Smooth muscle cell (in vitro differentiated cells): ENCODE measurements at regions not wholly inside any gene's neighbourhood (a gene's known extent, or its start where the extent isn't known, plus 50 kb on each side); places are given as distances from the start of the nearest gene placed in this dataset.

Source experiments
- DNase-seq: peaks from one replicate; lab custom pipeline; 2025; ENCODE audit not compliant: unreplicated experiment; lab: John Stamatoyannopoulos, UW
- H2AFZ ChIP-seq: fragments of 200-600 bp; sonication (generic); 2 replicates; pipeline ENCODE4 v1.6.0; 2016; ENCODE audit warnings: antibody characterized with exemption, low read depth, mild to moderate bottlenecking
- H3F3A ChIP-seq: fragments of 200-600 bp; sonication (generic); 2 replicates; pipeline ENCODE4 v1.6.0; 2017; ENCODE audit warnings: antibody characterized with exemption, low read depth
- H3K27ac ChIP-seq: fragments of 200-600 bp; sonication (generic); 2 replicates; pipeline ENCODE4 v1.5.1; 2016; ENCODE audit warnings: low read depth, mild to moderate bottlenecking
- H3K27me3 ChIP-seq: fragments of 200-600 bp; sonication (generic); 2 replicates; pipeline ENCODE4 v1.6.1; 2016; ENCODE audit warnings: low read depth, mild to moderate bottlenecking
- H3K36me3 ChIP-seq: fragments of 200-600 bp; sonication (generic); 2 replicates; pipeline ENCODE4 v1.5.1; 2016; ENCODE audit warnings: low read depth
- H3K4me1 ChIP-seq: fragments of 200-600 bp; sonication (generic); 2 replicates; pipeline ENCODE4 v1.5.1; 2016; ENCODE audit warnings: low read depth
- H3K4me2 ChIP-seq: fragments of 200-600 bp; sonication (generic); 2 replicates; pipeline ENCODE4 v1.6.0; 2016; ENCODE audit warnings: mild to moderate bottlenecking
- H3K4me3 ChIP-seq: fragments of 200-600 bp; sonication (generic); 2 replicates; pipeline ENCODE4 v1.5.1; 2016; ENCODE audit warnings: mild to moderate bottlenecking
- H3K79me2 ChIP-seq: fragments of 200-600 bp; sonication (generic); 2 replicates; pipeline ENCODE4 v1.6.0; 2016; ENCODE audit warnings: low read depth, mild to moderate bottlenecking
- H3K9ac ChIP-seq: fragments of 200-600 bp; sonication (generic); 2 replicates; pipeline ENCODE4 v1.6.0; 2016; ENCODE audit warnings: low read depth
- H3K9me3 ChIP-seq: fragments of 200-600 bp; sonication (generic); replicated peaks from 2 replicates; pipeline ENCODE4 v1.5.1; 2016; ENCODE audit warnings: low read depth
- H4K20me1 ChIP-seq: fragments of 200-600 bp; sonication (generic); 2 replicates; pipeline ENCODE4 v1.6.0; 2016; ENCODE audit warnings: low read depth
- WGBS: methylation state at CpG from one replicate; pipeline ENCODE4 v1.1.7; 2016; ENCODE audit warnings: low lambda C conversion rate; 5-methylcytosine and 5-hydroxymethylcytosine counted together
- TF ChIP-seq, protein P1 (sequence below): fragments of 200-600 bp; sonication (generic); IDR thresholded peaks from 2 replicates; pipeline ENCODE4 v1.5.1; 2017; ENCODE audit warnings: borderline replicate concordance, mild to moderate bottlenecking, antibody characterized with exemption; ENCODE audit not compliant: insufficient read depth, poor library complexity, severe bottlenecking

DNA sequence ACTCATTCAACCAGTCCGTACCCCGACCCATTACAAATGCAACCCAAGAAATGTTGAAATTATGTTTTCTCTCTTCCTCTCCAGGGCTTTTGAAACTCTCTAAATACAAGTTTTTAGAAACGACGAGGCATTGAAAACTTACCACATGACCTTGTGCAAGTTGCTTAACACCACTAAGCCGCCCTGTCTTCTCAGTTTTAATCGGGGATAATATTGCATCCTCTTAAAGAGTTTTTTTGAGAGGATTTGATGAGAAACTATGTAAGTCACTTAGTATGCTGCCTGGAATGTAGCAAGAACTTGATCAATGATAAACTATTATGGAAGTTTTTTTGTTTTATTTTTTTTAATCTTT is 149.0 kb upstream of the FAM20A start:
- Histone ChIP-seq H2AFZ (peak overlapping the region; percentile 35), H3K9me3 (no peaks in the 10 kb centered on the region), H3K79me2 (no peaks in the 10 kb centered on the region), H3K27ac (peak overlapping the region; percentile 54), H3K36me3 (no peaks in the 10 kb centered on the region), H3K4me1 (peaks cover 6% of the 10 kb centered on the region), H3K9ac (no peak overlapping the region), H3K27me3 (no peaks in the 10 kb centered on the region), H3K4me2 (peak overlapping the region; percentile 54), H4K20me1 (no peaks in the 10 kb centered on the region), H3K4me3 (peak overlapping the region; percentile 1), H3F3A (peaks cover 6% of the 10 kb centered on the region)
- DNase-seq = no peak
- 60% methylated on average over 6 of the region's 6 CpGs for WGBS
- TF ChIP-seq, protein P1, sequence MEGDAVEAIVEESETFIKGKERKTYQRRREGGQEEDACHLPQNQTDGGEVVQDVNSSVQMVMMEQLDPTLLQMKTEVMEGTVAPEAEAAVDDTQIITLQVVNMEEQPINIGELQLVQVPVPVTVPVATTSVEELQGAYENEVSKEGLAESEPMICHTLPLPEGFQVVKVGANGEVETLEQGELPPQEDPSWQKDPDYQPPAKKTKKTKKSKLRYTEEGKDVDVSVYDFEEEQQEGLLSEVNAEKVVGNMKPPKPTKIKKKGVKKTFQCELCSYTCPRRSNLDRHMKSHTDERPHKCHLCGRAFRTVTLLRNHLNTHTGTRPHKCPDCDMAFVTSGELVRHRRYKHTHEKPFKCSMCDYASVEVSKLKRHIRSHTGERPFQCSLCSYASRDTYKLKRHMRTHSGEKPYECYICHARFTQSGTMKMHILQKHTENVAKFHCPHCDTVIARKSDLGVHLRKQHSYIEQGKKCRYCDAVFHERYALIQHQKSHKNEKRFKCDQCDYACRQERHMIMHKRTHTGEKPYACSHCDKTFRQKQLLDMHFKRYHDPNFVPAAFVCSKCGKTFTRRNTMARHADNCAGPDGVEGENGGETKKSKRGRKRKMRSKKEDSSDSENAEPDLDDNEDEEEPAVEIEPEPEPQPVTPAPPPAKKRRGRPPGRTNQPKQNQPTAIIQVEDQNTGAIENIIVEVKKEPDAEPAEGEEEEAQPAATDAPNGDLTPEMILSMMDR = no peak

DNA sequence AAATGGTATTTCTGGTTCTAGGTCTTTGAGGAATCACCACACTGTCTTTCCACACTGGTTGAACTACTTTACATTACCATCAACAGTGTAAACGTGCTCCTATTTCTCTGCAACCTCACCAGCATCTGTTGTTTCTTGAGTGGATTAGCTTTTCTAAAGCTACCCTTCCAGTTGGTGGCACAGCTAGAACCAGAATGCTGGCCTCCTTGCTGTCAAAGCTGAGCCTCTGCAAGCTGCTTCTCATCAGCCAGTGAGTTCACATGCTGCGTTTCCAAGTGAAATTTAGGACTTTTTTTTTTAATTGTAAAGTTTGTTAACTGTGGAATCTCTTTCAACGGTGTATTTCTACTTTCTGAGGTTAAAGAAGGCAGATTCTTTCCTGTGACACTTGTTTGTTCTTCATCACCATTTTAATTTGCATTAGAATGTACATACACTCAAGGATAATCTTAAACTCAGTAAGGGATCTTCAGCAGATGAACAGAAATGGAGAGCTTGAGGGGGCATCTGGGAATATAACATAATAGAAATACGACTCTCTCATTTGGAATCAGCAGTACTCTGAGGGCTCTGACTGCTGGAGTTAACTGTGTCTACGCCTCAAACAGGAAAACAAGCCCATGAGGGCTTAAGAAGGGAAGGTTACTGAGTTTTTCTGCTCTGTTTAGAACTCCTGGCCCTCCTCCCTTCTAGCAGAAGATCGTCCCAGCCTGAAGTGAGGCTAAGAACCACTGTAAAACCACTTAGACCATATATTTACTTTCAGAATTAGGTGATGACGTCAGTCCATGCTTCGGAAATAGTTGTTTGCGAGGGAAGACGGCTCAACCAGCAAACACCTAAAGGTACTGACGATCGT is 148.4 kb upstream of the FAM20A start:
- 36% methylated on average over 12 of the region's 12 CpGs for WGBS
- no peaks in the 10 kb centered on the region for H3K79me2 ChIP-seq
- H3K27me3 ChIP-seq = no peaks in the 10 kb centered on the region
- H2AFZ ChIP-seq = peak overlapping the region; percentile 35
- TF ChIP-seq, protein P1 = no peak
- H3K36me3 ChIP-seq = no peaks in the 10 kb centered on the region
- H4K20me1 ChIP-seq = no peaks in the 10 kb centered on the region
- H3F3A ChIP-seq = peaks cover 6% of the 10 kb centered on the region
- peak overlapping the region; percentile 54 for H3K27ac ChIP-seq
- peak overlapping the region; percentile 1 for H3K4me3 ChIP-seq
- no peaks in the 10 kb centered on the region for H3K9me3 ChIP-seq
- peak overlapping the region; percentile 54 for H3K4me2 ChIP-seq
- peaks cover 6% of the 10 kb centered on the region for H3K4me1 ChIP-seq
- no peak for DNase-seq
- no peak overlapping the region for H3K9ac ChIP-seq

DNA sequence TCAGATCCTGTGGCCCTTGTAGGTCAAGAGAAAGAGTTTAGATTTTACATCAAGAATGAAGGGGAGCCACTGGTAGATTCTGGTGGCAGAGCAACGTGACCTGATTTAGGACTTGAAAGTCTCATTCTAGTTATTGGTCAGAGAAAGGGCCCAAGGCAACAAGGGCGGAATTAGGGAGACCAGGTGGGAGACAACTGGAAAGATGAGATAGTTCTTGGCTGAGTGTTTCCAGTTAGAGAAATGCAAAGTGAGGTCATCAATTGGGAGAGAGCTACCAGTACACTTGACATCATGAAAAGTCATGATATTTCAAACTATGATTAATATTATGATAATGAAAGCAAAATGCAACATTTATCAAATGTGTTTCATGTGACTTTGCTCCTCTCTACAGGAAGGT is 147.2 kb upstream of the FAM20A start:
- Histone ChIP-seq H4K20me1 (no peaks in the 10 kb centered on the region), H3K36me3 (no peaks in the 10 kb centered on the region), H3K9ac (no peak overlapping the region), H3K27ac (no peak overlapping the region), H2AFZ (no peak overlapping the region), H3K27me3 (no peaks in the 10 kb centered on the region), H3K4me3 (no peak overlapping the region), H3K9me3 (no peaks in the 10 kb centered on the region), H3K4me2 (no peak overlapping the region), H3K79me2 (no peaks in the 10 kb centered on the region), H3K4me1 (peaks cover 6% of the 10 kb centered on the region), H3F3A (peaks cover 6% of the 10 kb centered on the region)
- 82% methylated on average over 2 of the region's 2 CpGs for WGBS
- TF ChIP-seq, protein P1 = no peak
- no peak for DNase-seq
